ENCODE measurements at regions not wholly inside any gene's neighbourhood (a gene's known extent, or its start where the extent isn't known, plus 50 kb on each side); places are given as distances from the start of the nearest gene placed in this dataset.

GRCh38 chr11:92296138-92296515 lies 71.5 kb downstream of the FAT3 start:
- no peak overlapping the region for H3K4me3 ChIP-seq (ENCODE audit: low read depth, low read length)
- H3K27ac ChIP-seq (ENCODE audit: low read depth, low read length), result no peak overlapping the region
- no peak overlapping the region for H2BK120ac ChIP-seq (ENCODE audit: insufficient read depth, low read length, poor library complexity)
- no CpG with 5 or more reads among the region's 3 CpGs for WGBS (ENCODE audit: extremely low coverage, insufficient coverage, insufficient read length)
- H3K4me1 ChIP-seq (ENCODE audit: control insufficient read depth in 1 of 2, insufficient read depth in 2 of 2, low read length in 2 of 2), result no peaks in the 10 kb centered on the region
- H3K9ac ChIP-seq (ENCODE audit: low read length), result no peak overlapping the region
- H3K27me3 ChIP-seq (ENCODE audit: insufficient read depth, low read length), result no peaks in the 10 kb centered on the region
- H3K36me3 ChIP-seq (ENCODE audit: control insufficient read depth in 1 of 2, insufficient read depth in 2 of 2, low read length in 2 of 2), result no peaks in the 10 kb centered on the region
- H3K9me3 ChIP-seq (ENCODE audit: insufficient read depth, low read depth, low read length), result no peaks in the 10 kb centered on the region
- H4K8ac ChIP-seq (ENCODE audit: low read depth, low read length), result no peak overlapping the region
- H3K4me2 ChIP-seq (ENCODE audit: low read length), result no peak overlapping the region
- H3K79me2 ChIP-seq (ENCODE audit: control insufficient read depth, insufficient read depth, low read length, poor library complexity), result no peaks in the 10 kb centered on the region
- no peak overlapping the region for H3K18ac ChIP-seq (ENCODE audit: low read length)
- no peak overlapping the region for H3K14ac ChIP-seq (ENCODE audit: low read length)
- H2AK5ac ChIP-seq (ENCODE audit: low read length), result no peak overlapping the region
- H4K91ac ChIP-seq (ENCODE audit: low read depth, low read length), result no peak overlapping the region
- no peak overlapping the region for H3K4ac ChIP-seq (ENCODE audit: low read depth, low read length)
- no peak overlapping the region for H2BK12ac ChIP-seq (ENCODE audit: low read length)
- no peak overlapping the region for H2BK5ac ChIP-seq (ENCODE audit: low read depth, low read length, poor library complexity)
- no peaks in the 10 kb centered on the region for H3K79me1 ChIP-seq (ENCODE audit: low read length)
- no peak overlapping the region for H2AFZ ChIP-seq (ENCODE audit: insufficient read depth, low read length, poor library complexity)
- no peak for DNase-seq
- no peak overlapping the region for H4K12ac ChIP-seq (ENCODE audit: low read depth, low read length)
- no peak overlapping the region for H3K23ac ChIP-seq (ENCODE audit: low read length)

GRCh38 chr11:92297567-92298553 lies 73.2 kb downstream of the FAT3 start:
- no peak overlapping the region for H3K27ac ChIP-seq (ENCODE audit: low read depth, low read length)
- H3K27me3 ChIP-seq (ENCODE audit: insufficient read depth, low read length), result no peaks in the 10 kb centered on the region
- H3K36me3 ChIP-seq (ENCODE audit: control insufficient read depth in 1 of 2, insufficient read depth in 2 of 2, low read length in 2 of 2), result no peaks in the 10 kb centered on the region
- no peaks in the 10 kb centered on the region for H3K4me1 ChIP-seq (ENCODE audit: control insufficient read depth in 1 of 2, insufficient read depth in 2 of 2, low read length in 2 of 2)
- no peaks in the 10 kb centered on the region for H3K9me3 ChIP-seq (ENCODE audit: insufficient read depth, low read depth, low read length)
- no peak overlapping the region for H3K4me3 ChIP-seq (ENCODE audit: low read depth, low read length)
- H2AK5ac ChIP-seq (ENCODE audit: low read length), result no peak overlapping the region
- no peak overlapping the region for H3K9ac ChIP-seq (ENCODE audit: low read length)
- no peak for DNase-seq
- H3K18ac ChIP-seq (ENCODE audit: low read length), result no peak overlapping the region
- H3K14ac ChIP-seq (ENCODE audit: low read length), result no peak overlapping the region
- WGBS (ENCODE audit: extremely low coverage, insufficient coverage, insufficient read length), result no CpG with 5 or more reads among the region's 3 CpGs
- H3K23ac ChIP-seq (ENCODE audit: low read length), result no peak overlapping the region
- H2AFZ ChIP-seq (ENCODE audit: insufficient read depth, low read length, poor library complexity), result no peak overlapping the region
- H4K8ac ChIP-seq (ENCODE audit: low read depth, low read length), result no peak overlapping the region
- H3K4me2 ChIP-seq (ENCODE audit: low read length), result no peak overlapping the region
- no peaks in the 10 kb centered on the region for H3K79me1 ChIP-seq (ENCODE audit: low read length)
- H2BK120ac ChIP-seq (ENCODE audit: insufficient read depth, low read length, poor library complexity), result no peak overlapping the region
- no peak overlapping the region for H4K91ac ChIP-seq (ENCODE audit: low read depth, low read length)
- no peak overlapping the region for H2BK5ac ChIP-seq (ENCODE audit: low read depth, low read length, poor library complexity)
- no peak overlapping the region for H3K4ac ChIP-seq (ENCODE audit: low read depth, low read length)
- no peak overlapping the region for H2BK12ac ChIP-seq (ENCODE audit: low read length)
- no peaks in the 10 kb centered on the region for H3K79me2 ChIP-seq (ENCODE audit: control insufficient read depth, insufficient read depth, low read length, poor library complexity)
- H4K12ac ChIP-seq (ENCODE audit: low read depth, low read length), result no peak overlapping the region

- H3K9ac ChIP-seq (ENCODE audit: low read length), result no peak overlapping the region
- H2AFZ ChIP-seq (ENCODE audit: insufficient read depth, low read length, poor library complexity), result no peak overlapping the region
- no peaks in the 10 kb centered on the region for H3K9me3 ChIP-seq (ENCODE audit: insufficient read depth, low read depth, low read length)
- no CpG with 5 or more reads among the region's 2 CpGs for WGBS (ENCODE audit: extremely low coverage, insufficient coverage, insufficient read length)
- no peaks in the 10 kb centered on the region for H3K4me1 ChIP-seq (ENCODE audit: control insufficient read depth in 1 of 2, insufficient read depth in 2 of 2, low read length in 2 of 2)
- H2BK5ac ChIP-seq (ENCODE audit: low read depth, low read length, poor library complexity), result no peak overlapping the region
- no peak overlapping the region for H3K14ac ChIP-seq (ENCODE audit: low read length)
- H3K79me1 ChIP-seq (ENCODE audit: low read length), result no peaks in the 10 kb centered on the region
- no peak overlapping the region for H4K8ac ChIP-seq (ENCODE audit: low read depth, low read length)
- H2AK5ac ChIP-seq (ENCODE audit: low read length), result no peak overlapping the region
- H3K27me3 ChIP-seq (ENCODE audit: insufficient read depth, low read length), result no peaks in the 10 kb centered on the region
- no peaks in the 10 kb centered on the region for H3K79me2 ChIP-seq (ENCODE audit: control insufficient read depth, insufficient read depth, low read length, poor library complexity)
- no peak overlapping the region for H4K91ac ChIP-seq (ENCODE audit: low read depth, low read length)
- H3K4me2 ChIP-seq (ENCODE audit: low read length), result no peak overlapping the region
- H4K12ac ChIP-seq (ENCODE audit: low read depth, low read length), result no peak overlapping the region
- no peak overlapping the region for H2BK120ac ChIP-seq (ENCODE audit: insufficient read depth, low read length, poor library complexity)
- H3K4me3 ChIP-seq (ENCODE audit: low read depth, low read length), result no peak overlapping the region
- H3K27ac ChIP-seq (ENCODE audit: low read depth, low read length), result no peak overlapping the region
- no peak overlapping the region for H3K23ac ChIP-seq (ENCODE audit: low read length)
- DNase-seq, result no peak
- H3K36me3 ChIP-seq (ENCODE audit: control insufficient read depth in 1 of 2, insufficient read depth in 2 of 2, low read length in 2 of 2), result no peaks in the 10 kb centered on the region
- H2BK12ac ChIP-seq (ENCODE audit: low read length), result no peak overlapping the region
- H3K18ac ChIP-seq (ENCODE audit: low read length), result no peak overlapping the region
- H3K4ac ChIP-seq (ENCODE audit: low read depth, low read length), result no peak overlapping the region
Measured at GRCh38 chr11:92300876-92301275, 76.3 kb downstream of the FAT3 start.

- Histone ChIP-seq H2BK120ac (ENCODE audit: insufficient read depth, low read length, poor library complexity) (no peak overlapping the region), H2BK12ac (ENCODE audit: low read length) (no peak overlapping the region), H3K79me2 (ENCODE audit: control insufficient read depth, insufficient read depth, low read length, poor library complexity) (no peaks in the 10 kb centered on the region), H2AFZ (ENCODE audit: insufficient read depth, low read length, poor library complexity) (no peak overlapping the region), H3K18ac (ENCODE audit: low read length) (no peak overlapping the region), H2BK5ac (ENCODE audit: low read depth, low read length, poor library complexity) (no peak overlapping the region), H3K9me3 (ENCODE audit: insufficient read depth, low read depth, low read length) (no peaks in the 10 kb centered on the region), H4K12ac (ENCODE audit: low read depth, low read length) (no peak overlapping the region), H2AK5ac (ENCODE audit: low read length) (no peak overlapping the region), H3K79me1 (ENCODE audit: low read length) (peaks cover 3% of the 10 kb centered on the region), H3K36me3 (ENCODE audit: control insufficient read depth in 1 of 2, insufficient read depth in 2 of 2, low read length in 2 of 2) (no peaks in the 10 kb centered on the region), H3K9ac (ENCODE audit: low read length) (no peak overlapping the region), H3K4me2 (ENCODE audit: low read length) (no peak overlapping the region), H3K23ac (ENCODE audit: low read length) (no peak overlapping the region), H4K91ac (ENCODE audit: low read depth, low read length) (no peak overlapping the region), H4K8ac (ENCODE audit: low read depth, low read length) (no peak overlapping the region), H3K4me3 (ENCODE audit: low read depth, low read length) (no peak overlapping the region), H3K27me3 (ENCODE audit: insufficient read depth, low read length) (no peaks in the 10 kb centered on the region), H3K27ac (ENCODE audit: low read depth, low read length) (no peak overlapping the region), H3K4me1 (ENCODE audit: control insufficient read depth in 1 of 2, insufficient read depth in 2 of 2, low read length in 2 of 2) (peaks cover 0 to 4% of the 10 kb centered on the region in 2 experiments), H3K4ac (ENCODE audit: low read depth, low read length) (no peak overlapping the region), H3K14ac (ENCODE audit: low read length) (no peak overlapping the region)
- no peak for DNase-seq
- no CpG with 5 or more reads among the region's 4 CpGs for WGBS (ENCODE audit: extremely low coverage, insufficient coverage, insufficient read length)
Measured at GRCh38 chr11:92302770-92303169, 78.2 kb downstream of the FAT3 start.

Data from trophoblast cell (in vitro differentiated cells and primary cell).